ENCODE measurements at regions not wholly inside any gene's neighbourhood (a gene's known extent, or its start where the extent isn't known, plus 50 kb on each side); places are given as distances from the start of the nearest gene placed in this dataset.
A peak's percentile ranks its signal among the peaks of the same experiment; 100 is the strongest.
"Not testable (repeated sequence)": the region's sequence is repeated elsewhere in the genome, so short reads cannot be mapped to it uniquely, and the experiment has no call there.

- Histone ChIP-seq H3K4me3 (no peak overlapping the region), H3K27ac (replicated peaks in 1 of 4) (no peak overlapping the region), H3K9me3 (no peaks in the 10 kb centered on the region), H3K27me3 (no peaks in the 10 kb centered on the region), H3K4me1 (peaks cover 0 to 9% (median 6%) of the 10 kb centered on the region in 4 donors), H3K36me3 (no peaks in the 10 kb centered on the region)
- intact Hi-C loops (cut with DNase I) = no loop called here
- TF ChIP-seq EP300 (IDR thresholded peaks at IDR 0.05) = no peak
- TF ChIP-seq POLR2AphosphoS5 (IDR thresholded peaks at IDR 0.05) = no peak
- TF ChIP-seq POLR2A (IDR thresholded peaks at IDR 0.05; ENCODE audit: low read depth) = no peak
- TF ChIP-seq CTCF (IDR thresholded peaks at IDR 0.05) = no peak
- peak; percentile 89 for DNase-seq (ENCODE audit: extremely low spot score)
- WGBS = 57% methylated on average over 5 of the region's 6 CpGs
These were observed 300.5 kb downstream of the TRIML1 start for GRCh38 chr4:188439641-188440311.

- intact Hi-C loops (cut with DNase I) = no loop called here
- Histone ChIP-seq H3K4me3 (no peak overlapping the region), H3K27me3 (no peaks in the 10 kb centered on the region), H3K27ac (replicated peaks in 1 of 4) (no peak overlapping the region), H3K36me3 (no peaks in the 10 kb centered on the region), H3K9me3 (no peaks in the 10 kb centered on the region), H3K4me1 (peaks cover 0 to 8% (median 6%) of the 10 kb centered on the region in 4 donors)
- no peak for TF ChIP-seq CTCF (IDR thresholded peaks at IDR 0.05)
- TF ChIP-seq EP300 (IDR thresholded peaks at IDR 0.05) = no peak
- no peak for TF ChIP-seq POLR2A (IDR thresholded peaks at IDR 0.05; ENCODE audit: low read depth)
- TF ChIP-seq POLR2AphosphoS5 (IDR thresholded peaks at IDR 0.05) = no peak
- no peak for DNase-seq (ENCODE audit: extremely low spot score)
- 89% methylated on average over 4 of the region's 4 CpGs for WGBS
These were observed 305.3 kb downstream of the TRIML1 start for GRCh38 chr4:188444500-188444899.

GRCh38 chr4:188448996-188449395 is 309.8 kb downstream of the TRIML1 start:
- H3K4me1 ChIP-seq; H3K27ac ChIP-seq (replicated peaks in 1 of 4); DNase-seq (ENCODE audit: extremely low spot score); intact Hi-C loops (cut with DNase I); H3K4me3 ChIP-seq; H3K27me3 ChIP-seq; H3K36me3 ChIP-seq; H3K9me3 ChIP-seq: not testable (repeated sequence)
- WGBS = 87% methylated on average over 2 of the region's 4 CpGs

GRCh38 chr4:188450571-188450970 is 311.3 kb downstream of the TRIML1 start:
- H3K4me3 ChIP-seq = no peak overlapping the region
- H3K27me3 ChIP-seq = no peaks in the 10 kb centered on the region
- H3K4me1 ChIP-seq = peaks cover 0 to 8% (median 3%) of the 10 kb centered on the region in 4 donors
- TF ChIP-seq EP300 (IDR thresholded peaks at IDR 0.05) (no peak), POLR2AphosphoS5 (IDR thresholded peaks at IDR 0.05) (no peak), POLR2A (IDR thresholded peaks at IDR 0.05; ENCODE audit: low read depth) (no peak), CTCF (IDR thresholded peaks at IDR 0.05) (no peak)
- no peak overlapping the region for H3K27ac ChIP-seq (replicated peaks in 1 of 4)
- DNase-seq (ENCODE audit: extremely low spot score) = no peak
- no peaks in the 10 kb centered on the region for H3K36me3 ChIP-seq
- 79% methylated on average over 3 of the region's 3 CpGs for WGBS
- H3K9me3 ChIP-seq = no peaks in the 10 kb centered on the region
- intact Hi-C loops (cut with DNase I) = no loop called here

- DNase-seq (ENCODE audit: extremely low spot score) = no peak
- no peaks in the 10 kb centered on the region for H3K9me3 ChIP-seq
These were observed 312.9 kb downstream of the TRIML1 start for GRCh38 chr4:188452097-188452496.

GRCh38 chr4:188454575-188454974 is 315.3 kb downstream of the TRIML1 start:
- no peak for TF ChIP-seq POLR2A (IDR thresholded peaks at IDR 0.05; ENCODE audit: low read depth)
- no peak for TF ChIP-seq EP300 (IDR thresholded peaks at IDR 0.05)
- no peak for TF ChIP-seq POLR2AphosphoS5 (IDR thresholded peaks at IDR 0.05)
- no peak for TF ChIP-seq CTCF (IDR thresholded peaks at IDR 0.05)
- Histone ChIP-seq H3K4me3 (no peak overlapping the region), H3K9me3 (no peaks in the 10 kb centered on the region), H3K36me3 (no peaks in the 10 kb centered on the region), H3K4me1 (peaks cover 0 to 8% (median 3%) of the 10 kb centered on the region in 4 donors), H3K27me3 (no peaks in the 10 kb centered on the region), H3K27ac (replicated peaks in 1 of 4) (no peak overlapping the region)
- intact Hi-C loops (cut with DNase I) = no loop called here
- DNase-seq (ENCODE audit: extremely low spot score) = no peak
- WGBS = 81% methylated on average over 5 of the region's 5 CpGs

More at GRCh38 chr4:188452097-188452496, 312.9 kb downstream of the TRIML1 start:
- 37% methylated on average over 11 of the region's 11 CpGs for WGBS
- no peaks in the 10 kb centered on the region for H3K27me3 ChIP-seq
- no peak for TF ChIP-seq POLR2A (IDR thresholded peaks at IDR 0.05; ENCODE audit: low read depth)
- intact Hi-C loops (cut with DNase I) = no loop called here
- H3K36me3 ChIP-seq = no peaks in the 10 kb centered on the region
- peaks cover 0 to 8% (median 3%) of the 10 kb centered on the region in 4 donors for H3K4me1 ChIP-seq
- no peak overlapping the region for H3K27ac ChIP-seq (replicated peaks in 1 of 4)
- no peak overlapping the region for H3K4me3 ChIP-seq
